ENCODE measurements at regions not wholly inside any gene's neighbourhood (a gene's known extent, or its start where the extent isn't known, plus 50 kb on each side); places are given as distances from the start of the nearest gene placed in this dataset.

DNA sequence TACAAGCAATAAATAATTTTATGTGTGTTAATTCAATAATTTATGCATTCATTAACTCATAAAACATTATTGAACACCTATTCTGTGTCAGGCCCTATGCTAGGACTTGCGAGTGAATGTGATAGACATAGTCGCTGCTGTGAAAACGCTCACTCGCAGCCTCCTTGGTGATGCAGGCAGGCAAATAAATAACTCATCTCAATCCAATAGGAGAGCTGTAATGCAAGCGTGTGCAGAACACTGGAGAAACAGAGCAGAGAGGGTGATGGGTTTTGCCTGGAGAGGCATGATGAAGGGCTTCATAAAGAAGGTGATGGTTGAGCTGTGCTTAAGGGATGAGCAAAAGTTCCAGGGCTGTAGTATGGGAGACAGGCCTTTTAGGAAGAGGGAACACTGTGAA is 111.3 kb upstream of the ZNF462 start:
- H3K9me3 Mint-ChIP-seq, result no peaks in the 10 kb centered on the region
- DNase-seq, result no peak
- ChIA-PET CTCF (no interaction called here), POLR2A (no interaction called here)
- H3K36me3 Mint-ChIP-seq (ENCODE audit: low read depth), result no peaks in the 10 kb centered on the region
- no peaks in the 10 kb centered on the region for H3K27me3 Mint-ChIP-seq
- H3K4me3 Mint-ChIP-seq, result no peak overlapping the region
- H3K4me1 Mint-ChIP-seq, result peaks cover 10% of the 10 kb centered on the region
- no peak overlapping the region for H3K27ac Mint-ChIP-seq

DNA sequence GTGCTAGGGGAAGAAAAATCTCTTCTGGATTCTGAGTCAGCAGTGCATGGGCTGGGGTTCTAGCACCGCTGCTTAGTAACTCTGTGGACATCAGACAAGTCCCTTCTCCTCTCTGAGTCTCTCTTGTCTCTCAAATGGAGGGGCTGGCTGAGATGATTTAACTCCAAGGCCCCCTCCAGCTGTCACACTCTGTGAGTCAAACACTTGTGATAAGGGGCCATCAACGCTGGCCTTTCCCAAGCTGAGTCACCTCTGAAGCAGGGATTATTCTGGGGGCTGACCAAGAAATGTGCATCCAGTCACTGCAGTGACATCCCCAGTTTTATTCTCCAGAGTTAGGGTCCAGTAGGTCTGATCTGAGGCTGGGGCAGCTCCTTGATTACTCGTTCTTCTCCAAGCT is 110.4 kb upstream of the ZNF462 start:
- CTCF ChIA-PET, result no interaction called here

DNA sequence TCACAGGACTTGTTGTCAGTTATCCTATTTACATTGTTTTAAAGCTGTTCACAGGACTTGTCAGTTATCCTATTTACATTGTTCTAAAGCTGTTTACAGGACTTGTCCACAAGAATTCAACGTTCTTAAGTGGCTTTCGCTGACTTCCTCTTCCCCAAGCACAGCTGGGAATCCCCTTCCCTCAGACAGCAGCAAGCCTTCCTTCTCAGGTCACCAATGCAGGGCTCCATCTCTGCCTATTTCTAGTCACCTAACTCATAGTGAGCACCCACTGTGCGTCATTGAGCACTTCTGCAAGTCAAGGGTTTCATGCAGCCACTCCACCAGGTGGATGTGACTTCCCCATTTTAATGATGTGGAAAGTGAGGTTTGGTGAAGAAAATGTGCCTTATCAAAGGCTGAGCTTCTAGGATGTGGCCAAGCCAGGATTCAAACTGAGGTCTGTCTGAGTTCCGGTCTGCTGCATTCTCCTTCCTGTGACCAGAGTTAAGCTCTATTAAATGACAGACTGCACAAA is 109.8 kb upstream of the ZNF462 start:
- H3K36me3 Mint-ChIP-seq (ENCODE audit: low read depth), result no peaks in the 10 kb centered on the region
- H3K4me3 Mint-ChIP-seq, result no peak overlapping the region
- ChIA-PET POLR2A (no interaction called here), CTCF (no interaction called here)
- H3K27ac Mint-ChIP-seq, result no peak overlapping the region
- H3K9me3 Mint-ChIP-seq, result no peaks in the 10 kb centered on the region
- H3K27me3 Mint-ChIP-seq, result no peaks in the 10 kb centered on the region
- H3K4me1 Mint-ChIP-seq, result peaks cover 10% of the 10 kb centered on the region
- no peak for DNase-seq

More for the DNA sequence above, 110.4 kb upstream of the ZNF462 start:
- H3K36me3 Mint-ChIP-seq (ENCODE audit: low read depth), result no peaks in the 10 kb centered on the region
- no peak for DNase-seq
- H3K27ac Mint-ChIP-seq, result no peak overlapping the region
- H3K27me3 Mint-ChIP-seq, result no peaks in the 10 kb centered on the region
- no peaks in the 10 kb centered on the region for H3K9me3 Mint-ChIP-seq
- no peak overlapping the region for H3K4me3 Mint-ChIP-seq
- POLR2A ChIA-PET, result no interaction called here
- H3K4me1 Mint-ChIP-seq, result peaks cover 10% of the 10 kb centered on the region

DNA sequence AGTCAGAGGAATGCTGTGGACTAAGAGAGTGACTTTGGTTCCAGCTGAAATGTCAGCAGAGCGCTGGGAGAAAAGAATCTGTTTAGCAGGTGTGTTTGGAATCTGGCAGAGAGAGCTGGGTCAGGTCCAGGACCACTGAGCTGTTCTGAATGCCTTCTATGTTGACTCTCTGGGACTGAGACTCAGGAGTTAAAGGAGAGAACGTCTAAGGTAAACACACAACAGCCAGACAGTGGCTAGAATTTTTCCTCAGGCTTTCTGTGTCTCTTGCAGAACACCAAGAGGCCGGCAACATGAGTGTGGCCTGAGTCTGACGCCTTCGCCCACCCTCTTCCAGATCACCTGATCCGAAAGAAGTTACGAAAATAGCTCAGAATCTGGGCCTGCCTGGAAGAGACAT is 107.2 kb upstream of the ZNF462 start:
- H3K27ac Mint-ChIP-seq, result no peak overlapping the region
- H3K4me3 Mint-ChIP-seq, result no peak overlapping the region
- ChIA-PET CTCF (no interaction called here), POLR2A (no interaction called here)
- H3K36me3 Mint-ChIP-seq (ENCODE audit: low read depth), result no peaks in the 10 kb centered on the region
- DNase-seq, result no peak
- no peaks in the 10 kb centered on the region for H3K9me3 Mint-ChIP-seq
- H3K27me3 Mint-ChIP-seq, result no peaks in the 10 kb centered on the region
- peaks cover 10% of the 10 kb centered on the region for H3K4me1 Mint-ChIP-seq

DNA sequence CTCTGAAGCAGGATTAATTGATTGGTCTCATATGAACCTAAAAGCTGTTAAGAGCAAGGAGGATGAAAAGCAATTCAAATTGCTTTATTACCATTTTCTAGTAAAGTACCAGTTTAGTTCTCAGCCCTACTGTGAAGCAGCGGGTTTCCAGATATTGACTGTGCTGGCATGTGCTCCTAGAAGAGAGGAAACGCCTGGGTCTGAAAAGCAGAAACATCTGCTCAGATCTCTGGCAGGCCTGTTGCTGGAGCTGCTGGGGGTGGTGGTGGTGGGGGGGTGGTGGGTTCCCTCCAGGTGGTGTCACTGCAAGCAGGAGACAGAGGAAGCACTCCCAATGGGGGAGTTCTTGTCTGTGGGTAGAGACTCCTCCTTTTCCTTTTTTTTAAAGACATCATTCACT is 105.5 kb upstream of the ZNF462 start:
- POLR2A ChIA-PET, result no interaction called here
- H3K4me1 Mint-ChIP-seq, result peaks cover 10% of the 10 kb centered on the region
- no peak overlapping the region for H3K4me3 Mint-ChIP-seq
- H3K27me3 Mint-ChIP-seq, result no peaks in the 10 kb centered on the region
- H3K36me3 Mint-ChIP-seq (ENCODE audit: low read depth), result no peaks in the 10 kb centered on the region
- no peak overlapping the region for H3K27ac Mint-ChIP-seq
- H3K9me3 Mint-ChIP-seq, result no peaks in the 10 kb centered on the region
- DNase-seq, result no peak
- CTCF ChIA-PET, result no interaction called here

DNA sequence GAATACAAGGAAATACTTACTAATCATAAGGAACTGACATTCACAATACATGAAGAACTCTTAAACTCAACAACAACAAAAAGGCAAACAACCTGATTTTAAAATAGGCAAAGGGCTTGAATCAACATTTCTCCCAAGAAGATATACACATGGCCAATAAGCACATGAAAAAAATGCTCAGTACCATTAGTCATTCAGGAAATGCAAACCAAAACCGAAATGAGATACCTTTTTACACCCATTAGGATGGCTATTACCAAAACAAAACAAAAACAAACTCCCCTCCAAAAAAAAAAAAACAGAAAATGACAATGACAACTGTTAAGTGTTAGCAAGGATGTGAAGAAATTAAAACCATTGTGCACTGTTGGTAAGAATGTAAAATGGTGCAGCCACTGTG is 104.1 kb upstream of the ZNF462 start:
- POLR2A ChIA-PET, result no interaction called here

DNA sequence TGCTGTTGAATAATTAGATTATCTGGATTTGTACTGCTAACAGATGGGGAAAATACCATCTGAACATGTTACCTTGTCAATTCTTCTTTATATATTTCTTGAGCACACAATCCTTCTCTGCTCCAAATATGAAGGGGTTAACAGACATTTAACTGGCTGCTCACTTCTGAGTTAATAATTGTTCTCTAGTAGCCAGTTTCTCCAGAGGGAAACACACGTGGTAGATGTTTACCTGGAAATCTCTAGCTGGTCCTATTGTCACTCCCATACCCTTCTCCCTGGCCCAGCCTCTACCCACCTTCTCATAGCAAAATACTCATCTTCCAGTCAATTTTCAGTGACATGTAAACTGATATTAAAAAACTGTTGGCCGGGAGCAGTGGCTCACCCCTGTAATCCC is 101.5 kb upstream of the ZNF462 start:
- Mint-ChIP-seq H3K4me3 (no peak overlapping the region), H3K4me1 (no peaks in the 10 kb centered on the region), H3K27ac (no peak overlapping the region), H3K9me3 (peaks cover 3% of the 10 kb centered on the region), H3K36me3 (ENCODE audit: low read depth) (no peaks in the 10 kb centered on the region), H3K27me3 (no peaks in the 10 kb centered on the region)
- ChIA-PET CTCF (no interaction called here), POLR2A (no interaction called here)
- no peak for DNase-seq

More for the DNA sequence above, 104.1 kb upstream of the ZNF462 start:
- CTCF ChIA-PET, result no interaction called here
- H3K4me3 Mint-ChIP-seq, result no peak overlapping the region
- no peak for DNase-seq
- peaks cover 3% of the 10 kb centered on the region for H3K9me3 Mint-ChIP-seq
- H3K27ac Mint-ChIP-seq, result no peak overlapping the region
- H3K36me3 Mint-ChIP-seq (ENCODE audit: low read depth), result no peaks in the 10 kb centered on the region
- no peaks in the 10 kb centered on the region for H3K27me3 Mint-ChIP-seq
- no peaks in the 10 kb centered on the region for H3K4me1 Mint-ChIP-seq

DNA sequence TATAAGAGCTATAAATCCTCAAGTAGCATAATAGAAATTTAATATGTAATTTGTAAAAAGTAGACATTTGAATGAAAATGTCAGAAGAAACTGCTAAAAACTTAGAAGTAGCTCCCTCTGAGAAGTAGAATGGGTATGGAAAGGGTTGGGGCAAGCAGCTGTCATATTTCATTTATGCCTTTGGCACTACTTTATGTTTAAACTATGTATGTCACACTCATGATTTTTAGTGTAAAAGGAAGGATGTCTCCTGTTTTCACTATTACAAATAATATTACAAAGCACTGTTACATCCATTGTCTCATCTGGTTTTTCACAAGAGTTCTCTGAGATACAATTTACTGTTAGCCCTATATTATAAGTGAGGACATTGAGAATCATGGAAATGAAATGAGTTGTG is 96.3 kb upstream of the ZNF462 start:
- Mint-ChIP-seq H3K27ac (no peak overlapping the region), H3K36me3 (ENCODE audit: low read depth) (no peaks in the 10 kb centered on the region), H3K9me3 (peaks cover 3% of the 10 kb centered on the region), H3K27me3 (no peaks in the 10 kb centered on the region), H3K4me3 (no peak overlapping the region), H3K4me1 (no peaks in the 10 kb centered on the region)
- DNase-seq, result no peak
- CTCF ChIA-PET, result no interaction called here
- POLR2A ChIA-PET, result no interaction called here

DNA sequence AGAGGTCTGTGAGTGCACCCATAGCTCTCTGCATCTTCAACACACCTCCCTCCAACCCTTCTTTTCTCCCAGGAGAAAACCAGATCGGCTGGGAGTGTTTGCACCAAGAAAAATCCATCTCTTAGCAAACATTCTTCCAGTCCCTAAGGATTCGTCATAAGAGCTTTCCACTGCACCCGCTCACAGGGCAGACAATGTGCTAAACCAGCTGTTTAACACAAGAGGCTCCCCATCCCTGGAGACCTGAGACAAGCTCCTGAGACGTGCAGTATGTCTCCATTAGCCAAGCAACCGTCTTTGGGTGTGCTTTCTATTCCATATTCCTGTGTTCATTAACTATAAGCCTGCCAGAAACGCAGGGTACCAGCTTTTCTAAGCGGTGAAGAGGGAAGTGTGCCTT is 93.6 kb upstream of the ZNF462 start:
- Mint-ChIP-seq H3K36me3 (ENCODE audit: low read depth) (no peaks in the 10 kb centered on the region), H3K9me3 (no peaks in the 10 kb centered on the region), H3K27ac (no peak overlapping the region), H3K27me3 (no peaks in the 10 kb centered on the region), H3K4me3 (no peak overlapping the region), H3K4me1 (no peaks in the 10 kb centered on the region)
- POLR2A ChIA-PET, result no interaction called here
- no peak for DNase-seq
- CTCF ChIA-PET, result interaction anchor here (0.6 kb wide), 1 partner anchor 25 kb away, joined by 3 read pairs; no protein-coding TSS in a partner anchor

DNA sequence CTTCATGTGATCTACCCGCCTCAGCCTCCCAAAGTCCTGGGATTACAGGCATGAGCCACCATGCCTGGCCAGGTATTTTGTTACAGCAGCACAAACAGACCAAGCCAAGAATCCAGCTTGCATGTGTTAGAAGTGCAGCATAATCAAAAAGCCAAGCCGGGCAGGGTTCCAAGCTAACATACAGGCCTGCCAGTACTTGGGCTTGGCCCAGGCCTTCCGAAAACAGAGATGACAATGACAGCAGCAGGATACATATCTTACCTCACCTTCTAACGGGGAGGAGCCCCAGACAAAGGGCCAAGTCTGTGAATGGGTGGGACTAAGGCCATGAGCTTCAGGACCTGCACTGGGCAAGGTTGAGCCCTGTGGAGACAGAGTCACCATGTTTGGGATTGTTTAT is 91.4 kb upstream of the ZNF462 start:
- Mint-ChIP-seq H3K27ac (no peak overlapping the region), H3K36me3 (ENCODE audit: low read depth) (no peaks in the 10 kb centered on the region)
- no peak for DNase-seq

DNA sequence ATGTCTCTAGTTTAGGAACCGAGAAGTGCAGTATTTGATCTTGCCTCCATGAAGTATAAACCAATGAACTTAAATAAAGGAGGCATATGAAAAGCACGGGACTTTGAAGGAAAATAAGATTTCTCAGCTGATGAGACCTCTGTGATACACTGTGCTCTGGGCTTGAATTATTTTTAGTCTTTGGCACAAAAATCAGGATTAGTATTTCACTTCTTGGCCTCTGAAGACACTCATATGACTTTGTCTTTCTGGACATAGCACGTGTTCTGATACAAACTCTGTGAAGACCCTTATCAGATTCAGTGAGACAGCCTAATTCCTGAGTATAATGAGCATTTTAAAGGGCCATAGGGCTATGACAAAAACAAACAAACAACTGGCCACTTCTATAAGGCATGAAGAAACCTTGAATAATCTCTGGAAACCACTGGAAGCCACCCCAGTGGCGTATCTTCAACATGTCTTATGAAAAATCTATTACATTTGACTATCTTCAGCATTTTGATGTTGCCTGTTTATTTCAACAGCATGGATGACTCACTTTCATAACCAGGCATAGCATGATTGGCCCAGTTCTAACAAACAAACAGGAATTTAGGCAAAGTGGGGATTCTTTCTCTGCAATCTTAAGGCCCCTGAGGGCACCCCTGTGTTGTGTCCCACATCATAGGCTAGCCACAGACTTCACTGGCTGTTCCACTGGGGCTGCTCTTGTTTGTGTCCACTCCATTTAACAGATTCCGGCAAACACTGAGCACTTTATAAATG is 90.3 kb upstream of the ZNF462 start:
- ChIA-PET POLR2A (no interaction called here), CTCF (no interaction called here)
- no peaks in the 10 kb centered on the region for H3K4me1 Mint-ChIP-seq
- no peaks in the 10 kb centered on the region for H3K36me3 Mint-ChIP-seq (ENCODE audit: low read depth)
- DNase-seq, result no peak
- H3K4me3 Mint-ChIP-seq, result no peak overlapping the region
- no peak overlapping the region for H3K27ac Mint-ChIP-seq
- peaks cover under 1% of the 10 kb centered on the region for H3K9me3 Mint-ChIP-seq
- H3K27me3 Mint-ChIP-seq, result no peaks in the 10 kb centered on the region

More for the DNA sequence above, 91.4 kb upstream of the ZNF462 start:
- ChIA-PET CTCF (no interaction called here), POLR2A (no interaction called here)
- H3K4me3 Mint-ChIP-seq, result no peak overlapping the region
- no peaks in the 10 kb centered on the region for H3K27me3 Mint-ChIP-seq
- H3K4me1 Mint-ChIP-seq, result no peaks in the 10 kb centered on the region
- no peaks in the 10 kb centered on the region for H3K9me3 Mint-ChIP-seq

DNA sequence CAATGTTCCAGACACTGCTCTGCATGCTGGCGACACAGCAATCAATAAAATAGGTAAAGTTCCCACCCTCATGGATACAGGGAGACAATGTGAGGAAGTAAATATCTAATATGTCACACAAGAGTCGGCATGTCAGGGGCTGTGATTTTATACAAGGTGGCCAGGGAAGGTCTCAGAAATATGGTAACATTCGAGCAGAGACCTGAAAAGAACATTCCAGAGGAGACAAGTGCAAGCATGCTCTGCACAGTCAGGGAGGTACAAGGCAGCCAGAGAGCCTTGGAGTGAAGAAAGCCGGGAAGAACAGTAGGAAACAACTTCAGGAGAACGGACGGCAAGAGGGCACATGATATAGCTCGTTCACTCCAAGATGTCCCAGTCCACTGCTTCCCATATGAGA is 89.2 kb upstream of the ZNF462 start:
- ChIA-PET POLR2A (no interaction called here), CTCF (interaction anchor here (0.5 kb wide), 1 partner anchor 526 kb away, joined by 3 read pairs; no protein-coding TSS in a partner anchor)
- no peaks in the 10 kb centered on the region for H3K27me3 Mint-ChIP-seq
- H3K36me3 Mint-ChIP-seq (ENCODE audit: low read depth), result no peaks in the 10 kb centered on the region
- H3K27ac Mint-ChIP-seq, result no peak overlapping the region
- H3K9me3 Mint-ChIP-seq, result peaks cover 3% of the 10 kb centered on the region
- no peak overlapping the region for H3K4me3 Mint-ChIP-seq
- no peaks in the 10 kb centered on the region for H3K4me1 Mint-ChIP-seq
- no peak for DNase-seq

DNA sequence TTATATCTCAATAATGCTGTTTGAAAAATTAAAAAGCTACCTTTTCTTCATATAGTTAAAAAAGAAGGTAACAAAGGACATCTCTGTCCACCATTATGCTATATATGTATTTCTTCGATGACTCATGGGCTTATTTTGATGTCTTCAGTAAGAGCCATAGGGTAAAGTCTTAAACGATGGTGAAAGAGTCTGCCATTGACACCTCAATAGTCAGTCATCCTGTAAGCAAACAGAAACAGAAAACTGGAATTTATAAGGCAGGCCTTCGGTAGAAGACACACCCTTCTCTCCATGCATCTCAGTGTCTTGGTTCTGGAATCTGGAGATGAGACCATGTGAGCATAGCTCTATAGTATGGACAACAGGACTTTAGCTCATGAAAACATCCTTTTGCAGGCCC is 87.0 kb upstream of the ZNF462 start:
- ChIA-PET CTCF (no interaction called here), POLR2A (no interaction called here)
- peaks cover 3% of the 10 kb centered on the region for H3K9me3 Mint-ChIP-seq
- no peak for DNase-seq
- H3K4me1 Mint-ChIP-seq, result no peaks in the 10 kb centered on the region
- no peak overlapping the region for H3K4me3 Mint-ChIP-seq
- H3K27ac Mint-ChIP-seq, result no peak overlapping the region
- H3K36me3 Mint-ChIP-seq (ENCODE audit: low read depth), result no peaks in the 10 kb centered on the region
- no peaks in the 10 kb centered on the region for H3K27me3 Mint-ChIP-seq

DNA sequence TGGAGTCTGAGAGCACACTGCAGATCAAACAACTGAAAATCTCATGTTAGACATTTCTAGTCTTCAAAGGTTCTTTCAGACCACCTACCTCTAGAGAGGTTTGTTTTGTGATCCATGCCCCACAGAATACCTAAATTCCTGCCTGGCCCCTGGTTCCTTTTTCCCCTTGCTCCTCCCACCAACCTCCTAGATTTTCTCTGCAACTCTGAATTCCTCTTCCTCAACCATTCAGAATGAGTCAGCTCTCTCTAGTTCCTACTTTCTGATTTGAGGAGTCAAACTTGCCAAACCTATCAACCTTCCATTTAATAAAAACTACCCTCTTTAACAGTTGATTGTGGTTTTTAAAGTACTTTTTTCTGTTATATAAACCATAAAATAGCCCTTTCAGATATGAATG is 83.2 kb upstream of the ZNF462 start:
- Mint-ChIP-seq H3K27ac (no peak overlapping the region), H3K4me3 (no peak overlapping the region), H3K36me3 (ENCODE audit: low read depth) (no peaks in the 10 kb centered on the region), H3K27me3 (no peaks in the 10 kb centered on the region), H3K9me3 (peaks cover 3% of the 10 kb centered on the region), H3K4me1 (no peaks in the 10 kb centered on the region)
- ChIA-PET CTCF (no interaction called here), POLR2A (no interaction called here)
- DNase-seq, result no peak

Measured in activated CD4-positive, alpha-beta T cell treated with anti-CD3 and anti-CD28 coated beads, Interleukin-2, amount 10 ng/mL, durations not matched to agents 7 days and 5 days (primary cell).